ENCODE measurements at regions not wholly inside any gene's neighbourhood (a gene's known extent, or its start where the extent isn't known, plus 50 kb on each side); places are given as distances from the start of the nearest gene placed in this dataset.

DNA sequence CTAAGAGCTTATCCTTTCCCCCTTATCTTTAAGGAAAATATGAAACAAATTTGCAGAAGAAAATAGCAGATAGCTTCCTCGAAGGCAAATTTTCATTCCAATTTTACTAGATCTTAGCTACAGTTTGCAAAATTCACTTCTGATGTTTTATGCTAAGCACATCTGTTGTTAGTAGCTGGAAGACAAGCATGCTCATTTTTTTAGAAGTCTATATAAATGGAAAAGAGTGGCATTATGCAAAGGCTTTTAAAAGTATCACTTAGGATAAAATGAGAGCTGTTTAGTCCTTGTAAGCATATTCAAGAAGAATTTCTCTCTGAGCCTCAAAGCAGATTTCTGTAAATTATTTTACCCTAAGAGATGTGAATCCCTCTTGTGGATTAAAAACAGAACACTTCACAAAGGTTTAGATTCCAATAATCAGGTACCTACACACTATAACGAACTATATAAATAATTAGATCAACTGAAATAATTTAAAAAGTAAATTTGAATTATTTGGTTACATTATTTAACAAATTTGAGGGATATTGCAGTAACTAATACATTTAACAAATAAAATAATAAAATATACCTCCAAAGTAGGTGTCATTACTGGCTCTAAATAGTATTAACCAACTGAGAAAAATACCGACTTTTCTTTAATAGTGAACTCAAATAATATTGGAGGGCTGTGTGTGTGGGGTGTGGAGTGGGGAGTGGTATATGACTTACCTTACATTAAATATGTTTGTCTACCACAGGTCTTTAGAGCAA is 307.1 kb downstream of the SEMA3D start:
- TF ChIP-seq, protein P1, sequence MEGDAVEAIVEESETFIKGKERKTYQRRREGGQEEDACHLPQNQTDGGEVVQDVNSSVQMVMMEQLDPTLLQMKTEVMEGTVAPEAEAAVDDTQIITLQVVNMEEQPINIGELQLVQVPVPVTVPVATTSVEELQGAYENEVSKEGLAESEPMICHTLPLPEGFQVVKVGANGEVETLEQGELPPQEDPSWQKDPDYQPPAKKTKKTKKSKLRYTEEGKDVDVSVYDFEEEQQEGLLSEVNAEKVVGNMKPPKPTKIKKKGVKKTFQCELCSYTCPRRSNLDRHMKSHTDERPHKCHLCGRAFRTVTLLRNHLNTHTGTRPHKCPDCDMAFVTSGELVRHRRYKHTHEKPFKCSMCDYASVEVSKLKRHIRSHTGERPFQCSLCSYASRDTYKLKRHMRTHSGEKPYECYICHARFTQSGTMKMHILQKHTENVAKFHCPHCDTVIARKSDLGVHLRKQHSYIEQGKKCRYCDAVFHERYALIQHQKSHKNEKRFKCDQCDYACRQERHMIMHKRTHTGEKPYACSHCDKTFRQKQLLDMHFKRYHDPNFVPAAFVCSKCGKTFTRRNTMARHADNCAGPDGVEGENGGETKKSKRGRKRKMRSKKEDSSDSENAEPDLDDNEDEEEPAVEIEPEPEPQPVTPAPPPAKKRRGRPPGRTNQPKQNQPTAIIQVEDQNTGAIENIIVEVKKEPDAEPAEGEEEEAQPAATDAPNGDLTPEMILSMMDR (conservative IDR thresholded peaks at IDR 0.05; ENCODE audit: low read length) = no peak
- TF ChIP-seq EZH2phosphoT487 (IDR thresholded peaks at IDR 0.05; ENCODE audit: borderline replicate concordance, low read depth, low read length) = no peak
